ENCODE measurements at regions not wholly inside any gene's neighbourhood (a gene's known extent, or its start where the extent isn't known, plus 50 kb on each side); places are given as distances from the start of the nearest gene placed in this dataset.

DNA sequence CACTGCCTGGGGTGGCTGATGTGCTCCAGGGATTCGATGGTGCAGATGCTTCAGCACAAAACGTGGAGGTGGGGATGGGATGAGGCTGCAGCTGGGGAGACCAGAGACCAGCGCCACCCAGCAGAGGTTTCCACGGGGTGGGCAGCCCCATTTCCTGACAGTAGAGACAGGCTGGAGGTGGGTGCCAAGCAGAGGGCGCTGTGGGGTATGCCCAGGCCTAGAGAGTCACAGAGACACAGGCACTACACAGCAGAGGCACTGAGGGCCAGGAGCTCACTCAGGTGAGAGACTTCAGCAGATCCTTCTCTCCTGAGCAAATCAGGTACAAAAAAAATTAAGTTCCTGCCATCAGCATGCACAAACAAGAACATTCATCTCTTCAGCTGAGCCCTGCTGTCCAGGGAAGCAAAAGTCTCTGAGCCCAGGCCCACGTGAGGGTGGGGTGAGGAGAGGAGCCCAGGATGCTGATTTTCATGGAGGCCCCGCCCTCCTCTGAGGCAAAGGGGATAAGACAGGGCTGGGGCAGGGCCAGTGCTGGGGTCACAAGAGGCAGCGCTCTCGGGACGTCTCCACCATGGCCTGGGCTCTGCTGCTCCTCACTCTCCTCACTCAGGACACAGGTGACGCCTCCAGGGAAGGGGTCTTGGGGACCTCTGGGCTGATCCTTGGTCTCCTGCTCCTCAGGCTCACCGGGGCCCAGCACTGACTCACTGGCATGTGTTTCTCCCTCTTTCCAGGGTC lies 53.1 kb downstream of the GGTLC2 start:
- Histone ChIP-seq H3K36me3 (ENCODE audit: control insufficient read depth in 2 of 2, insufficient read depth in 1 of 2, low read length in 2 of 2) (no peaks in the 10 kb centered on the region), H3K4me3 (ENCODE audit: low read depth, low read length) (no peak overlapping the region), H3K9me3 (ENCODE audit: control insufficient read depth, insufficient read depth, low read depth, low read length) (no peaks in the 10 kb centered on the region), H3K4me1 (ENCODE audit: control insufficient read depth, insufficient read depth, low read length) (no peaks in the 10 kb centered on the region), H3K27ac (ENCODE audit: extremely low read depth, low read depth, low read length) (no peak overlapping the region)
- ChIA-PET POLR2A (no interaction called here), CTCF (interaction anchor here (0.8 to 1.9 kb wide), 3 partner anchors 9 to 13 kb away, joined by 3 to 10 read pairs (median 6); no protein-coding TSS in a partner anchor)
- no peak for TF ChIP-seq PRDM1 (tag by site-specific recombination; IDR thresholded peaks at IDR 0.05)
- TF ChIP-seq ZNF433 (tag by site-specific recombination; IDR thresholded peaks at IDR 0.05; ENCODE audit: low read depth) = no peak
- TF ChIP-seq ZNF146 (tag by site-specific recombination; IDR thresholded peaks at IDR 0.05) = no peak
- TF ChIP-seq BCL11B (tag by site-specific recombination; IDR thresholded peaks at IDR 0.05; ENCODE audit: low read depth) = no peak
- TF ChIP-seq ZBTB48 (tag by site-specific recombination; IDR thresholded peaks at IDR 0.05) = no peak
- TF ChIP-seq ZNF707 (tag by site-specific recombination; IDR thresholded peaks at IDR 0.05) = no peak
- TF ChIP-seq ZNF350 (tag by site-specific recombination; IDR thresholded peaks at IDR 0.05) = no peak

DNA sequence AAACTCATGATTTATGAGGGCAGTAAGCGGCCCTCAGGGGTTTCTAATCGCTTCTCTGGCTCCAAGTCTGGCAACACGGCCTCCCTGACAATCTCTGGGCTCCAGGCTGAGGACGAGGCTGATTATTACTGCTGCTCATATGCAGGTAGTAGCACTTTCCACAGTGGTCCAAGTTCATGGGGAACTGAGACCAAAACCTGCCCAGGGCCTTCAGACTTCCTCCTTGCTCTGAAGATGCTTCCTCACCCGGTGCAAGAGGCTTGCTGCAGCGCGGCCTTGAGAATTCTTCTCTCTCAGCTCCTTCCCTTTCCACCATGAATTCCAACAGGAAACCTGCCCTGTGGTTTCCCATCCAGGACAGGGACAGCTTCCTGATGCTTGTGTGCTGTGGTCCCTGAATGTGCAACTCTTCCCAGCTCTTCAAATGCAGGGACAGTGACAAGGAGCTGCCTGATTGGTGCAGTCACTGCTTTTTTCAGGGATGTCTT lies 53.9 kb downstream of the GGTLC2 start:
- ChIA-PET POLR2A (no interaction called here), CTCF (interaction anchor here (1.5 to 1.9 kb wide), 5 partner anchors 12 to 90 kb away, joined by 4 to 10 read pairs (median 6); no protein-coding TSS in a partner anchor)
- H3K36me3 ChIP-seq (ENCODE audit: control insufficient read depth in 2 of 2, insufficient read depth in 1 of 2, low read length in 2 of 2) = no peaks in the 10 kb centered on the region
- H3K4me3 ChIP-seq (ENCODE audit: low read depth, low read length) = no peak overlapping the region
- H3K9me3 ChIP-seq (ENCODE audit: control insufficient read depth, insufficient read depth, low read depth, low read length) = no peaks in the 10 kb centered on the region
- TF ChIP-seq ZNF777 (tag by site-specific recombination; IDR thresholded peaks at IDR 0.05; ENCODE audit: borderline replicate concordance) (no peak), ZXDB (tag by site-specific recombination; IDR thresholded peaks at IDR 0.05) (no peak), ZNF155 (tag by site-specific recombination; IDR thresholded peaks at IDR 0.05) (no peak), ZNF354C (tag by site-specific recombination; IDR thresholded peaks at IDR 0.05; ENCODE audit: borderline replicate concordance, low read depth) (no peak), HOXA7 (CRISPR knock-in tag; IDR thresholded peaks at IDR 0.05; ENCODE audit: borderline replicate concordance) (no peak), OSR2 (tag by site-specific recombination; IDR thresholded peaks at IDR 0.05) (no peak), ZNF2 (tag by site-specific recombination; IDR thresholded peaks at IDR 0.05) (no peak), EGR2 (tag by site-specific recombination; IDR thresholded peaks at IDR 0.05; ENCODE audit: low read depth) (no peak), ZNF48 (tag by site-specific recombination; IDR thresholded peaks at IDR 0.05) (no peak), FEZF1 (tag by site-specific recombination; IDR thresholded peaks at IDR 0.05) (no peak), ZNF133 (tag by site-specific recombination; IDR thresholded peaks at IDR 0.05) (no peak), KLF10 (tag by site-specific recombination; IDR thresholded peaks at IDR 0.05) (no peak), ZNF514 (tag by site-specific recombination; IDR thresholded peaks at IDR 0.05) (no peak), KLF8 (tag by site-specific recombination; IDR thresholded peaks at IDR 0.05) (no peak)
- TF ChIP-seq, protein P1, sequence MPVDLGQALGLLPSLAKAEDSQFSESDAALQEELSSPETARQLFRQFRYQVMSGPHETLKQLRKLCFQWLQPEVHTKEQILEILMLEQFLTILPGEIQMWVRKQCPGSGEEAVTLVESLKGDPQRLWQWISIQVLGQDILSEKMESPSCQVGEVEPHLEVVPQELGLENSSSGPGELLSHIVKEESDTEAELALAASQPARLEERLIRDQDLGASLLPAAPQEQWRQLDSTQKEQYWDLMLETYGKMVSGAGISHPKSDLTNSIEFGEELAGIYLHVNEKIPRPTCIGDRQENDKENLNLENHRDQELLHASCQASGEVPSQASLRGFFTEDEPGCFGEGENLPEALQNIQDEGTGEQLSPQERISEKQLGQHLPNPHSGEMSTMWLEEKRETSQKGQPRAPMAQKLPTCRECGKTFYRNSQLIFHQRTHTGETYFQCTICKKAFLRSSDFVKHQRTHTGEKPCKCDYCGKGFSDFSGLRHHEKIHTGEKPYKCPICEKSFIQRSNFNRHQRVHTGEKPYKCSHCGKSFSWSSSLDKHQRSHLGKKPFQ (tag by site-specific recombination; IDR thresholded peaks at IDR 0.05) = no peak
- no peak overlapping the region for H3K27ac ChIP-seq (ENCODE audit: extremely low read depth, low read depth, low read length)
- H3K4me1 ChIP-seq (ENCODE audit: control insufficient read depth, insufficient read depth, low read length) = no peaks in the 10 kb centered on the region

- H3K36me3 ChIP-seq (ENCODE audit: control insufficient read depth in 2 of 2, insufficient read depth in 1 of 2, low read length in 2 of 2) = no peaks in the 10 kb centered on the region
- ChIA-PET CTCF (interaction anchor here (0.6 to 5.7 kb wide), 7 partner anchors 9 to 256 kb away, joined by 3 to 75 read pairs (median 15); no protein-coding TSS in a partner anchor), POLR2A (no interaction called here)
- TF ChIP-seq ZNF426 (tag by site-specific recombination; IDR thresholded peaks at IDR 0.05) = no peak
- TF ChIP-seq ZFP41 (tag by site-specific recombination; IDR thresholded peaks at IDR 0.05; ENCODE audit: borderline replicate concordance) = no peak
- TF ChIP-seq ZNF548 (tag by site-specific recombination; IDR thresholded peaks at IDR 0.05) = no peak
- TF ChIP-seq, protein P2, sequence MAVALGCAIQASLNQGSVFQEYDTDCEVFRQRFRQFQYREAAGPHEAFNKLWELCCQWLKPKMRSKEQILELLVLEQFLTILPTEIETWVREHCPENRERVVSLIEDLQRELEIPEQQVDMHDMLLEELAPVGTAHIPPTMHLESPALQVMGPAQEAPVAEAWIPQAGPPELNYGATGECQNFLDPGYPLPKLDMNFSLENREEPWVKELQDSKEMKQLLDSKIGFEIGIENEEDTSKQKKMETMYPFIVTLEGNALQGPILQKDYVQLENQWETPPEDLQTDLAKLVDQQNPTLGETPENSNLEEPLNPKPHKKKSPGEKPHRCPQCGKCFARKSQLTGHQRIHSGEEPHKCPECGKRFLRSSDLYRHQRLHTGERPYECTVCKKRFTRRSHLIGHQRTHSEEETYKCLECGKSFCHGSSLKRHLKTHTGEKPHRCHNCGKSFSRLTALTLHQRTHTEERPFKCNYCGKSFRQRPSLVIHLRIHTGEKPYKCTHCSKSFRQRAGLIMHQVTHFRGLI (tag by site-specific recombination; IDR thresholded peaks at IDR 0.05) = no peak
- no peak for TF ChIP-seq ZNF266 (tag by site-specific recombination; IDR thresholded peaks at IDR 0.05; ENCODE audit: low read depth)
- TF ChIP-seq ZBTB17 (tag by site-specific recombination; IDR thresholded peaks at IDR 0.05) = no peak
- no peak for TF ChIP-seq ATF2 (tag by site-specific recombination; IDR thresholded peaks at IDR 0.05; ENCODE audit: low read depth)
- no peak for TF ChIP-seq ZNF610 (tag by site-specific recombination; IDR thresholded peaks at IDR 0.05; ENCODE audit: borderline replicate concordance)
Measured at GRCh38 chr22:22700631-22701030, 56.2 kb downstream of the GGTLC2 start.

More at GRCh38 chr22:22700631-22701030, 56.2 kb downstream of the GGTLC2 start:
- Histone ChIP-seq H3K9me3 (ENCODE audit: control insufficient read depth, insufficient read depth, low read depth, low read length) (no peaks in the 10 kb centered on the region), H3K27ac (ENCODE audit: extremely low read depth, low read depth, low read length) (no peak overlapping the region), H3K4me1 (ENCODE audit: control insufficient read depth, insufficient read depth, low read length) (no peaks in the 10 kb centered on the region), H3K4me3 (ENCODE audit: low read depth, low read length) (no peak overlapping the region)

Data from HEK293 (cell line).